IMR-90 (cell line): ENCODE measurements at regions not wholly inside any gene's neighbourhood (a gene's known extent, or its start where the extent isn't known, plus 50 kb on each side); places are given as distances from the start of the nearest gene placed in this dataset.

Experiments
- ATAC-seq: fragments of 200-7000 bp; cut with Tn5 transposase; 2 replicates; pipeline ENCODE4 v1.9.1; 2020; ENCODE audit warnings: low read depth, mild to moderate bottlenecking, moderate library complexity
- BruUV-seq: library from RNA; stranded (reverse); fragments of 400-500 nt; replicated peaks from 2 replicates; lab custom pipeline; 2021; lab: Mats Ljungman, UMichigan
- CTCF ChIA-PET: fragments of 300-600 bp; formaldehyde crosslinking; extraction: SDS; loops from one replicate; lab custom pipeline; 2021; ENCODE audit warnings: antibody characterized with exemption; lab: Yijun Ruan, JAX
- POLR2A ChIA-PET: fragments of 300-600 bp; sonication (Branson Sonifier 250); formaldehyde crosslinking; loops from one replicate; lab custom pipeline; 2022; ENCODE audit warnings: antibody characterized with exemption; ENCODE audit not compliant: unreplicated experiment; lab: Charles Lee
- DNase-seq: peaks from one replicate; pipeline ENCODE4 v3.0.0; 2013
- H2AFZ ChIP-seq: replicated peaks from 2 replicates; pipeline ENCODE3; 2013; ENCODE audit warnings: low read length, mild to moderate bottlenecking; ENCODE audit not compliant: poor library complexity
- H2AK5ac ChIP-seq: 2 replicates; pipeline ENCODE4 v1.6.1; 2013; ENCODE audit warnings: low read depth, low read length, inconsistent platforms
- H2AK9ac ChIP-seq: replicated peaks from 2 replicates; pipeline ENCODE3; 2013; ENCODE audit warnings: mild to moderate bottlenecking, low read depth, low read length, moderate library complexity; ENCODE audit not compliant: poor library complexity
- H2BK120ac ChIP-seq: 2 replicates; pipeline ENCODE4 v1.6.1; 2013; ENCODE audit warnings: low read depth, low read length, inconsistent platforms
- H2BK15ac ChIP-seq: 3 replicates; pipeline ENCODE4 v1.6.1; 2013; ENCODE audit warnings: low read depth, low read length, inconsistent platforms
- H2BK20ac ChIP-seq: 2 replicates; pipeline ENCODE4 v1.6.1; 2013; ENCODE audit warnings: low read depth, mild to moderate bottlenecking, inconsistent platforms, low read length, moderate library complexity
- H2BK5ac ChIP-seq: 2 replicates; pipeline ENCODE4 v1.6.1; 2013; ENCODE audit warnings: mild to moderate bottlenecking, low read depth, low read length, inconsistent platforms; ENCODE audit not compliant: poor library complexity, severe bottlenecking
- H3K14ac ChIP-seq: replicated peaks from 2 replicates; pipeline ENCODE4 v1.6.1; 2013; ENCODE audit warnings: low read depth, low read length, inconsistent platforms
- H3K18ac ChIP-seq: 2 replicates; pipeline ENCODE4 v1.6.1; 2013; ENCODE audit warnings: low read depth, low read length, control low read depth
- H3K23ac ChIP-seq: 2 replicates; pipeline ENCODE4 v1.6.1; 2013; ENCODE audit warnings: low read depth, low read length, inconsistent platforms
- H3K27ac ChIP-seq: 2 replicates; pipeline ENCODE4 v1.5.1; 2013; ENCODE audit warnings: mild to moderate bottlenecking, control low read depth, low read length; ENCODE audit not compliant: insufficient read depth
- H3K27me3 ChIP-seq: 2 replicates; pipeline ENCODE4 v1.6.1; 2013; ENCODE audit warnings: low read length; ENCODE audit not compliant: control insufficient read depth, insufficient read depth
- H3K36me3 ChIP-seq: 2 replicates; pipeline ENCODE4 v1.6.1; 2013; ENCODE audit warnings: low read length, mixed read lengths; ENCODE audit not compliant: control insufficient read depth, insufficient read depth
- H3K4ac ChIP-seq: 2 replicates; pipeline ENCODE4 v1.6.1; 2013; ENCODE audit warnings: low read depth, low read length, inconsistent platforms
- H3K4me1 ChIP-seq: 2 replicates; pipeline ENCODE4 v1.6.1; 2013; ENCODE audit warnings: low read length, mixed read lengths; ENCODE audit not compliant: control insufficient read depth, insufficient read depth
- H3K4me2 ChIP-seq: 2 replicates; pipeline ENCODE4 v1.6.1; 2013; ENCODE audit warnings: low read depth, mild to moderate bottlenecking, control low read depth, low read length, moderate library complexity
- H3K4me3 ChIP-seq: 2 replicates; pipeline ENCODE4 v1.5.1; 2013; ENCODE audit warnings: low read depth, mild to moderate bottlenecking, control low read depth, low read length, moderate library complexity; ENCODE audit not compliant: insufficient read depth
- H3K56ac ChIP-seq: 2 replicates; pipeline ENCODE4 v1.6.1; 2013; ENCODE audit warnings: low read length, inconsistent platforms; ENCODE audit not compliant: insufficient read depth; ENCODE audit errors: extremely low read depth
- H3K79me1 ChIP-seq, 2 experiments: 2 replicates each; pipeline ENCODE4 v1.6.1; 2013; ENCODE audit warnings: low read length in 2 of 2, inconsistent platforms in 1 of 2, low read depth in 1 of 2
- H3K9ac ChIP-seq: 2 replicates; pipeline ENCODE4 v1.6.1; 2013; ENCODE audit warnings: low read depth, low read length, control low read depth
- H3K9me1 ChIP-seq: 2 replicates; pipeline ENCODE4 v1.6.1; 2013; ENCODE audit warnings: low read length, inconsistent platforms; ENCODE audit not compliant: insufficient read depth
- H3K9me3 ChIP-seq: 2 replicates; pipeline ENCODE4 v1.6.1; 2013; ENCODE audit warnings: low read length; ENCODE audit not compliant: control insufficient read depth, insufficient read depth
- H4K20me1 ChIP-seq: 2 replicates; pipeline ENCODE4 v1.6.1; 2013; ENCODE audit warnings: low read length, inconsistent platforms; ENCODE audit not compliant: insufficient read depth
- H4K5ac ChIP-seq: 2 replicates; pipeline ENCODE4 v1.6.1; 2013; ENCODE audit warnings: mild to moderate bottlenecking, low read depth, low read length, control low read depth
- H4K8ac ChIP-seq, 2 experiments: 2 replicates each; pipeline ENCODE4 v1.6.1; 2013; ENCODE audit warnings: low read depth in 2 of 2, low read length in 2 of 2, control low read depth in 1 of 2, inconsistent platforms in 1 of 2
- H4K91ac ChIP-seq: 2 replicates; pipeline ENCODE4 v1.6.1; 2013; ENCODE audit warnings: low read depth, low read length, inconsistent platforms; ENCODE audit not compliant: insufficient read depth
- BHLHE40 ChIP-seq: fragments of 150-350 bp; IDR thresholded peaks from 2 replicates; pipeline ENCODE4 v1.6.1; 2016; ENCODE audit warnings: mild to moderate bottlenecking, low read depth, low read length
- CEBPB ChIP-seq: IDR thresholded peaks from 2 replicates; pipeline ENCODE4 v1.6.1; 2012; ENCODE audit warnings: low read depth, low read length, improper control_type of control experiment
- CHD1 ChIP-seq: IDR thresholded peaks from 2 replicates; pipeline ENCODE4 v1.6.1; 2012; ENCODE audit warnings: low read depth, low read length, improper control_type of control experiment
- FOS ChIP-seq: fragments of 150-350 bp; IDR thresholded peaks from 2 replicates; pipeline ENCODE4 v1.6.1; 2016; ENCODE audit warnings: low read depth, low read length
- MAFK ChIP-seq: IDR thresholded peaks from 2 replicates; pipeline ENCODE4 v1.6.1; 2012; ENCODE audit warnings: low read depth, low read length, improper control_type of control experiment
- MAZ ChIP-seq: IDR thresholded peaks from 2 replicates; pipeline ENCODE4 v1.6.1; 2012; ENCODE audit warnings: low read depth, mild to moderate bottlenecking, low read length, improper control_type of control experiment, moderate library complexity, borderline replicate concordance
- MXI1 ChIP-seq: IDR thresholded peaks from 2 replicates; pipeline ENCODE4 v1.6.1; 2012; ENCODE audit warnings: low read depth, mild to moderate bottlenecking, low read length, moderate library complexity, borderline replicate concordance
- NFE2L2 ChIP-seq: fragments of 150-350 bp; IDR thresholded peaks from 2 replicates; pipeline ENCODE4 v1.6.1; 2016; ENCODE audit warnings: low read depth, mild to moderate bottlenecking, low read length
- POLR2A ChIP-seq: IDR thresholded peaks from 2 replicates; pipeline ENCODE4 v1.6.1; 2012; ENCODE audit warnings: mild to moderate bottlenecking, low read depth, low read length
- RAD21 ChIP-seq: IDR thresholded peaks from 2 replicates; pipeline ENCODE4 v1.6.1; 2012; ENCODE audit warnings: low read length, improper control_type of control experiment
- RCOR1 ChIP-seq: IDR thresholded peaks from 2 replicates; pipeline ENCODE4 v1.6.1; 2012; ENCODE audit warnings: mild to moderate bottlenecking, low read length, improper control_type of control experiment; ENCODE audit not compliant: insufficient replicate concordance
- RFX5 ChIP-seq: IDR thresholded peaks from 2 replicates; pipeline ENCODE4 v1.8.0; 2012; ENCODE audit warnings: low read depth, mild to moderate bottlenecking, low read length, moderate library complexity
- SMC3 ChIP-seq: fragments of 150-350 bp; IDR thresholded peaks from 2 replicates; pipeline ENCODE4 v1.6.1; 2016; ENCODE audit warnings: low read depth, mild to moderate bottlenecking, antibody characterized with exemption, low read length, moderate library complexity
- WGBS, 2 experiments: methylation state at CpG; one replicate each; pipeline versions ENCODE4 v1.1.5 to v1.1.7; 2013; ENCODE audit warnings: missing lambda C conversion rate in 2 of 2; ENCODE audit not compliant: insufficient read length in 1 of 2; ENCODE audit errors: extremely low coverage in 2 of 2; 5-methylcytosine and 5-hydroxymethylcytosine counted together
- dilution Hi-C: fragments of 300-500 bp; cut with HindIII; formaldehyde crosslinking; loops from one replicate; pipeline ENCODE4 v1.14.3; 2018; ENCODE audit warnings: low sequenced_read_pairs; ENCODE audit not compliant: unreplicated experiment
- in situ Hi-C: fragments of 300-500 bp; cut with MboI; formaldehyde crosslinking; loops from 3 replicates; pipeline ENCODE4 v1.14.3; 2019; ENCODE audit warnings: low sequenced_read_pairs, inconsistent platforms, mixed read lengths
- intact Hi-C: fragments of 100-400 bp; cut with micrococcal nuclease; formaldehyde crosslinking; loops from 2 replicates; pipeline ENCODE4 v1.10.0; 2022
- TF ChIP-seq, protein P1 (sequence below): conservative IDR thresholded peaks from 2 replicates; pipeline ENCODE4 v1.5.1; 2012; ENCODE audit warnings: mild to moderate bottlenecking, low read depth, low read length, improper control_type of control experiment
- TF ChIP-seq, protein P2 (sequence below): fragments of 150-350 bp; IDR thresholded peaks from 2 replicates; pipeline ENCODE4 v1.6.1; 2016; ENCODE audit warnings: low read depth, mild to moderate bottlenecking, low read length, moderate library complexity, borderline replicate concordance
- TF ChIP-seq, protein P3 (sequence below): fragments of 150-350 bp; IDR thresholded peaks from 2 replicates; pipeline ENCODE4 v1.6.1; 2017; ENCODE audit warnings: mild to moderate bottlenecking, antibody characterized with exemption, low read length, low read depth

DNA sequence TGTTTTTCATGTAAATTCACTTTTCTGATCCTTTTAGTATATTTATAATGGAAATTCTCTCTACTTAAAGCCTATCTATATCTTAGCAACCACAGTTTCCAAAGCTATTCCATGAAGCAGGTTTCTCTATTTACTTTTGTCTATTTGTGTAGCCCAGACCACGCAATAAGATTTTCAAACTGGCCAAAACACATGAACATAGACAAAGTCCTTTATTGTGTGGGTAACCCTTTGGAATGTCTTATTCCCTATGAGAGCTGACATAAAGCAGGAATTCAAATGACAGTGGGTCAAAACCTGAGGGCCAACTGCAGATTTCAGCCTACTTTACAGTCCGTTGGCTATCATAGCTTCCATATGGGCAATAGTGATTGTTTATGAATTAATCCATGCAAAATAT lies 252.6 kb downstream of the LTN1 start:
- Histone ChIP-seq H3K18ac (no peak overlapping the region), H3K27me3 (no peaks in the 10 kb centered on the region), H3K27ac (no peak overlapping the region), H4K8ac (0 out of 4 replicates have a peak overlapping the region, but pooled peaks of 1 of the 2 experiments have one; percentile 60), H2BK5ac (no peak overlapping the region), H3K23ac (no peak overlapping the region), H3K9ac (no peak overlapping the region), H2BK120ac (peak overlapping the region; percentile 32; the same call in 1 of the 2 replicates), H3K4me2 (no peak overlapping the region), H3K4me1 (peaks cover 5% of the 10 kb centered on the region), H4K5ac (no peak overlapping the region), H4K91ac (no peak overlapping the region), H3K9me1 (peaks cover 6% of the 10 kb centered on the region), H3K9me3 (peaks cover 4% of the 10 kb centered on the region), H3K56ac (no peak overlapping the region), H3K14ac (no peak overlapping the region), H2BK15ac (peak overlapping the region; percentile 48; the same call in 1 of the 3 replicates), H3K4ac (peak overlapping the region; percentile 35; the same call in 1 of the 2 replicates), H2AFZ (no peak overlapping the region), H2BK20ac (peak overlapping the region; percentile 54; the same call in 1 of the 2 replicates), H2AK9ac (no peak overlapping the region), H2AK5ac (no peak overlapping the region; the same call in 1 of the 2 replicates), H3K36me3 (no peaks in the 10 kb centered on the region), H3K4me3 (no peak overlapping the region), H4K20me1 (no peaks in the 10 kb centered on the region), H3K79me1 (no peaks in the 10 kb centered on the region)
- intact Hi-C loops (loop anchor here (5.0 to 10.0 kb wide), 5 partner anchors 293 to 1775 kb away; partner anchors contain the start of gene ADAMTS5), dilution Hi-C loops (no loop called here), in situ Hi-C loops (loop anchor here (25.0 kb wide), 2 partner anchors 678 to 1178 kb away; no protein-coding TSS in a partner anchor)
- no peak for DNase-seq
- ChIA-PET CTCF (no interaction called here), POLR2A (no interaction called here)
- no CpG with 5 or more reads among the region's 2 CpGs for WGBS, 2 experiments
- no peak for ATAC-seq
- TF ChIP-seq, protein P1, sequence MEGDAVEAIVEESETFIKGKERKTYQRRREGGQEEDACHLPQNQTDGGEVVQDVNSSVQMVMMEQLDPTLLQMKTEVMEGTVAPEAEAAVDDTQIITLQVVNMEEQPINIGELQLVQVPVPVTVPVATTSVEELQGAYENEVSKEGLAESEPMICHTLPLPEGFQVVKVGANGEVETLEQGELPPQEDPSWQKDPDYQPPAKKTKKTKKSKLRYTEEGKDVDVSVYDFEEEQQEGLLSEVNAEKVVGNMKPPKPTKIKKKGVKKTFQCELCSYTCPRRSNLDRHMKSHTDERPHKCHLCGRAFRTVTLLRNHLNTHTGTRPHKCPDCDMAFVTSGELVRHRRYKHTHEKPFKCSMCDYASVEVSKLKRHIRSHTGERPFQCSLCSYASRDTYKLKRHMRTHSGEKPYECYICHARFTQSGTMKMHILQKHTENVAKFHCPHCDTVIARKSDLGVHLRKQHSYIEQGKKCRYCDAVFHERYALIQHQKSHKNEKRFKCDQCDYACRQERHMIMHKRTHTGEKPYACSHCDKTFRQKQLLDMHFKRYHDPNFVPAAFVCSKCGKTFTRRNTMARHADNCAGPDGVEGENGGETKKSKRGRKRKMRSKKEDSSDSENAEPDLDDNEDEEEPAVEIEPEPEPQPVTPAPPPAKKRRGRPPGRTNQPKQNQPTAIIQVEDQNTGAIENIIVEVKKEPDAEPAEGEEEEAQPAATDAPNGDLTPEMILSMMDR: no peak
- TF ChIP-seq, protein P2, sequence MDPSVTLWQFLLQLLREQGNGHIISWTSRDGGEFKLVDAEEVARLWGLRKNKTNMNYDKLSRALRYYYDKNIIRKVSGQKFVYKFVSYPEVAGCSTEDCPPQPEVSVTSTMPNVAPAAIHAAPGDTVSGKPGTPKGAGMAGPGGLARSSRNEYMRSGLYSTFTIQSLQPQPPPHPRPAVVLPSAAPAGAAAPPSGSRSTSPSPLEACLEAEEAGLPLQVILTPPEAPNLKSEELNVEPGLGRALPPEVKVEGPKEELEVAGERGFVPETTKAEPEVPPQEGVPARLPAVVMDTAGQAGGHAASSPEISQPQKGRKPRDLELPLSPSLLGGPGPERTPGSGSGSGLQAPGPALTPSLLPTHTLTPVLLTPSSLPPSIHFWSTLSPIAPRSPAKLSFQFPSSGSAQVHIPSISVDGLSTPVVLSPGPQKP: no peak
- TF ChIP-seq POLR2A: no peak
- TF ChIP-seq RCOR1: no peak
- no peak for TF ChIP-seq MAFK
- TF ChIP-seq RAD21: no peak
- TF ChIP-seq CEBPB: no peak
- no peak for TF ChIP-seq NFE2L2
- no peak for TF ChIP-seq MXI1
- TF ChIP-seq MAZ: no peak
- no peak for TF ChIP-seq SMC3
- TF ChIP-seq CHD1: no peak
- no peak for TF ChIP-seq FOS
- TF ChIP-seq, protein P3, sequence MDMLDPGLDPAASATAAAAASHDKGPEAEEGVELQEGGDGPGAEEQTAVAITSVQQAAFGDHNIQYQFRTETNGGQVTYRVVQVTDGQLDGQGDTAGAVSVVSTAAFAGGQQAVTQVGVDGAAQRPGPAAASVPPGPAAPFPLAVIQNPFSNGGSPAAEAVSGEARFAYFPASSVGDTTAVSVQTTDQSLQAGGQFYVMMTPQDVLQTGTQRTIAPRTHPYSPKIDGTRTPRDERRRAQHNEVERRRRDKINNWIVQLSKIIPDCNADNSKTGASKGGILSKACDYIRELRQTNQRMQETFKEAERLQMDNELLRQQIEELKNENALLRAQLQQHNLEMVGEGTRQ: no peak
- no peak for TF ChIP-seq BHLHE40
- TF ChIP-seq RFX5: no peak
- no TSS peak for BruUV-seq
